ENCODE measurements at regions not wholly inside any gene's neighbourhood (a gene's known extent, or its start where the extent isn't known, plus 50 kb on each side); places are given as distances from the start of the nearest gene placed in this dataset.

DNA sequence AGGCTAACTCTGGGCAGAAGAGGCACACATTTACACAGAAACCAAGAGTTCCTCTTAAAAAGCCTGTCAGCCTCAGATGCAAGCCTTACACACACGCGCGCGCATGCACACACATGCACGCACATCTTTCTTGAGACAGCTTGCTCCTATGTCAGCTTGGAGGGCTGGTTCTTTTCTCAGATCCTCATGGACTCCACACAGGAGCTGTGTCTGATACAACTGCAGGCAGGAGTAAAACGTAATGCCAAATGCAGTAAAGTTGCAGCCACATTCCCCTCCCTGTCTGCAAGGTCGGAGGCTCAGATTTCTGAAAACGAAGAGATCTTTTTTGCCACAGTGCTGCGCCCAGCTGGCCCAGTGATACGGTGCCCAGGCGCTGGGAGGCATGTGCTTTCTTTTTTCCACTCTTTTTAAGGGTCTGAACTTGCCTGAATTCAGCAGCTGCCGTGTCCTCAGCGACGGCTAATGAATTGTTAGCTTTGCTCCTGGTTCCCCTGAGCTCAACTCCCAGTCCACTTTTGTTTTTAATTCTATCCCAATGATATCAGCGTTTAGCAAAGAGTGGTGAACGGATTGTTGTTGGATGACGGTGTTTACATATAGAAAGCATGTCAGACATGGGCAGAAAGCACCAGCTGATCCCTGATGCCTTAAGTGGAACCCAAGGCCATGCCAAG is 72.9 kb upstream of the FOXN3 start:
- in situ Hi-C loops (cut with MboI; ENCODE audit: low pct_unique_long_range_greater_than_20kb, low sequenced_read_pairs, unreplicated experiment) = no loop called here
- TF ChIP-seq, protein P1, sequence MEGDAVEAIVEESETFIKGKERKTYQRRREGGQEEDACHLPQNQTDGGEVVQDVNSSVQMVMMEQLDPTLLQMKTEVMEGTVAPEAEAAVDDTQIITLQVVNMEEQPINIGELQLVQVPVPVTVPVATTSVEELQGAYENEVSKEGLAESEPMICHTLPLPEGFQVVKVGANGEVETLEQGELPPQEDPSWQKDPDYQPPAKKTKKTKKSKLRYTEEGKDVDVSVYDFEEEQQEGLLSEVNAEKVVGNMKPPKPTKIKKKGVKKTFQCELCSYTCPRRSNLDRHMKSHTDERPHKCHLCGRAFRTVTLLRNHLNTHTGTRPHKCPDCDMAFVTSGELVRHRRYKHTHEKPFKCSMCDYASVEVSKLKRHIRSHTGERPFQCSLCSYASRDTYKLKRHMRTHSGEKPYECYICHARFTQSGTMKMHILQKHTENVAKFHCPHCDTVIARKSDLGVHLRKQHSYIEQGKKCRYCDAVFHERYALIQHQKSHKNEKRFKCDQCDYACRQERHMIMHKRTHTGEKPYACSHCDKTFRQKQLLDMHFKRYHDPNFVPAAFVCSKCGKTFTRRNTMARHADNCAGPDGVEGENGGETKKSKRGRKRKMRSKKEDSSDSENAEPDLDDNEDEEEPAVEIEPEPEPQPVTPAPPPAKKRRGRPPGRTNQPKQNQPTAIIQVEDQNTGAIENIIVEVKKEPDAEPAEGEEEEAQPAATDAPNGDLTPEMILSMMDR (IDR thresholded peaks at IDR 0.05; ENCODE audit: extremely low read depth, insufficient read depth, missing control alignments) = no peak
- DNase-seq (ENCODE audit: low spot score) = no peak

DNA sequence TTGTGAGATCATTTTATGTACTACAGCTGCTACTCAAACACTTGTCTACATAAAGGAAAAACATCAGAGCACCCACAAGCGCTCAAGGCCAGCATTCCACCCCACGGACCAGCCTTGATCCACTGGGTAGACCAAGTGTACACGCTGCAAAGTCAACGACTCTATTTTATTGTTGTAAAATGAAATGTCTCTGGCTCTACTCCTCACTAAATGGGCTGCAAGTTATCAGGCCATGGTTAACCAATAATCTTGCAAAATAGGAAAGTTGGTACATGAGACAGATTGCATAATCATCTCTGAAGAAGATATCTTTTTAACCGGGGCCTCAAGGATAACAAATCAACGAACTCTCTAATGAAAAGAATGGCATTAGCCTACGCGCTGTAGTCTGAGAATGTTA is 69.9 kb upstream of the FOXN3 start:
- DNase-seq (ENCODE audit: low spot score) = no peak
- TF ChIP-seq, protein P1 (IDR thresholded peaks at IDR 0.05; ENCODE audit: extremely low read depth, insufficient read depth, missing control alignments) = no peak
- in situ Hi-C loops (cut with MboI; ENCODE audit: low pct_unique_long_range_greater_than_20kb, low sequenced_read_pairs, unreplicated experiment) = no loop called here

GRCh38 chr14:89486505-89486904 is 69.5 kb upstream of the FOXN3 start:
- DNase-seq (ENCODE audit: low spot score) = no peak
- TF ChIP-seq, protein P1 (IDR thresholded peaks at IDR 0.05; ENCODE audit: extremely low read depth, insufficient read depth, missing control alignments) = no peak
- in situ Hi-C loops (cut with MboI; ENCODE audit: low pct_unique_long_range_greater_than_20kb, low sequenced_read_pairs, unreplicated experiment) = no loop called here

DNA sequence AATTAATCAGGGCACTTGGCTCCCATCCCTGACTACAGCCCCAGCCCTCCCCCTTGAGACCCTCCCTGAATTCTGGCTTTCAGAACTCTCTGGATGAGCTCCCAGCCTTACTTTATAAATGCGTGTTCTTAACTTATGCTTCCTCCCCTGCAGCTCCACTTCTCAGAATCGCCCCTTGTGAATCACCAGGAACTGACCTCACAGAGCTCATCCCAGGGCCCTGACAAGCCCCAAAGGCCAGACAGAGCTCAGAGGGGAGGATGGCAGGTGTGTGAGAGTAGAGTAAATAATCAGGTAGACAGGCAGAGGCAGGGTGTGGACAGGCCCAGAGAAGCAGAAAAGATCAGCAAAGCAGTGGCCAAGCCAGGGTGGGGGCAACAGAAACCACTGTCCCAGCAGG is 68.2 kb upstream of the FOXN3 start:
- in situ Hi-C loops (cut with MboI; ENCODE audit: low pct_unique_long_range_greater_than_20kb, low sequenced_read_pairs, unreplicated experiment) = no loop called here
- DNase-seq (ENCODE audit: low spot score) = no peak
- TF ChIP-seq, protein P1 (IDR thresholded peaks at IDR 0.05; ENCODE audit: extremely low read depth, insufficient read depth, missing control alignments) = no peak

DNA sequence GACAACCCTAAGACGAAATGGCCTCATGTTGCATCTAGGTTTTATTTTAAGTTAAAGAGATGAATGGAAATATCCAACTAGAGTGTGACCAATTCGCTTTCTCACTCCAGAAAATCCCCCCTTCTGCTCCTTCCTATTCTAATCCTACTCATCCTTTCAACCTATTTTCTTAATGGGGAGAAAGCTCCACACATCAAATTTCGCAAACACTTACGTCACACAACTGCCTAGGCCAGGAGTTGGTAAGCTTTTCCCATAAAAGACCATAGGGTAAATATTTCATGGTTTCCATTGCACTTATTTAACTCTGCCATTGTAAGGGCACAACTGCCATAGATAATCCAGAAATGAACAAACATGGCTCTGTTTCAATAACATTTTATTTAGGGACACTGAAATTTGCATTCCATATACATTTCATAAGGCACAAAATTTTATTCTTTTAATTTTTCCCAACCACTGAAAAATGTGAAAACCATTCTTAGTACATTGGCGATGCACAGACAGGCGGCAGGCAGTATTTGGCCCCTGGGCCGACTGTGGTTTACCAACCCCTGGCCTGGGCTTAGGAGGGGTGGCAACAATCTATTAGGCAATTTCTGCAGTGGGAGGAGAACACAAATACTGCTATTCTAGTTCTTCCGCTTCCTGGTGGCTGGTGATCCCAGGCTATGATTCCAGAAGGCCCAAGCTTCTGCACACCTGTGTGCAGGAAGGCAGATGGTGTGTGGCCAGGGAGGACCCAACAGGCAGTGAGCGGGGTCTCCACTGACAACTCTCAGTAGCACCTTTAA is 67.2 kb upstream of the FOXN3 start:
- TF ChIP-seq, protein P1 (IDR thresholded peaks at IDR 0.05; ENCODE audit: extremely low read depth, insufficient read depth, missing control alignments) = no peak
- DNase-seq (ENCODE audit: low spot score) = no peak
- in situ Hi-C loops (cut with MboI; ENCODE audit: low pct_unique_long_range_greater_than_20kb, low sequenced_read_pairs, unreplicated experiment) = no loop called here

DNA sequence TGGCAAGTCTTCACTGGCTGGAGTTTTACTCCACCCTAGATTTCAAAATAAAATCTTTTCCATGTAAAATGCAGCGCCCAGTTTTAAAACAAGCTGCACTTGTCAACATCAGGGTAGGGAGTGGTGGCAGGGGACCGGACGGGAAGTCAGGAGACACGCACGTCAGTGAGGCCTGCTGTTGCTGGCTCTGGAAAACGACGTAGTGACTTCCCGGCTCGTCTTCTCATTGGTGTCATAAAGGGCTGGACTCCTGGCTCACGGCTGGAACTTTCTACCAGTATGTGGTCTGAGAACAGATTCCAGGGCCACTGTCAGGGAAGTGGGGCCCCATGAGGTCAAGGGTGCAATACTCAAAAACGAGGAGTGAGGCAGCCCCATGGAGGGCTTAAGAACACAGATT is 64.2 kb upstream of the FOXN3 start:
- no peak for DNase-seq (ENCODE audit: low spot score)
- in situ Hi-C loops (cut with MboI; ENCODE audit: low pct_unique_long_range_greater_than_20kb, low sequenced_read_pairs, unreplicated experiment) = no loop called here
- TF ChIP-seq, protein P1 (IDR thresholded peaks at IDR 0.05; ENCODE audit: extremely low read depth, insufficient read depth, missing control alignments) = no peak
